ENCODE measurements at regions not wholly inside any gene's neighbourhood (a gene's known extent, or its start where the extent isn't known, plus 50 kb on each side); places are given as distances from the start of the nearest gene placed in this dataset.

GRCh38 chr5:144582066-144582465, 411.4 kb downstream of the KCTD16 start:
- H3K9me3 ChIP-seq = no peaks in the 10 kb centered on the region
- H3K27me3 ChIP-seq = no peaks in the 10 kb centered on the region
- intact Hi-C loops (cut with DNase I) = no loop called here
- no peak overlapping the region for H3K27ac ChIP-seq
- no peak overlapping the region for H3K4me3 ChIP-seq
- ATAC-seq (no peak), DNase-seq (no peak)
- TF ChIP-seq CTCF (IDR thresholded peaks at IDR 0.05) = no peak
- no peaks in the 10 kb centered on the region for H3K36me3 ChIP-seq
- H3K4me1 ChIP-seq = no peaks in the 10 kb centered on the region

- intact Hi-C loops (cut with DNase I) = no loop called here
Measured at GRCh38 chr5:144581044-144581443, 410.4 kb downstream of the KCTD16 start.

GRCh38 chr5:144577676-144578075, 407.0 kb downstream of the KCTD16 start:
- Histone ChIP-seq H3K4me3 (no peak overlapping the region), H3K27me3 (no peaks in the 10 kb centered on the region), H3K27ac (no peak overlapping the region), H3K36me3 (no peaks in the 10 kb centered on the region), H3K4me1 (no peaks in the 10 kb centered on the region), H3K9me3 (no peaks in the 10 kb centered on the region)
- intact Hi-C loops (cut with DNase I) = no loop called here
- TF ChIP-seq CTCF (IDR thresholded peaks at IDR 0.05) = no peak
- ATAC-seq (no peak), DNase-seq (no peak)

More at GRCh38 chr5:144581044-144581443, 410.4 kb downstream of the KCTD16 start:
- Histone ChIP-seq H3K36me3 (no peaks in the 10 kb centered on the region), H3K4me1 (no peaks in the 10 kb centered on the region), H3K27ac (no peak overlapping the region), H3K4me3 (no peak overlapping the region), H3K27me3 (no peaks in the 10 kb centered on the region), H3K9me3 (no peaks in the 10 kb centered on the region)
- TF ChIP-seq CTCF (IDR thresholded peaks at IDR 0.05) = no peak
- ATAC-seq (peak; percentile 21), DNase-seq (no peak)

GRCh38 chr5:144575736-144576135, 405.1 kb downstream of the KCTD16 start:
- no peak for TF ChIP-seq CTCF (IDR thresholded peaks at IDR 0.05)
- Histone ChIP-seq H3K9me3 (peaks cover 0 to 2% of the 10 kb centered on the region in 2 donors), H3K4me3 (no peak overlapping the region), H3K36me3 (no peaks in the 10 kb centered on the region), H3K27me3 (no peaks in the 10 kb centered on the region), H3K27ac (no peak overlapping the region), H3K4me1 (no peaks in the 10 kb centered on the region)
- ATAC-seq (no peak), DNase-seq (no peak)
- intact Hi-C loops (cut with DNase I) = no loop called here

- intact Hi-C loops (cut with DNase I) = no loop called here
- no peak overlapping the region for H3K27ac ChIP-seq
- ATAC-seq (peak; percentile 38), DNase-seq (peak in 2 of 4 donors; percentile 51 to 60)
- peaks cover 0 to 11% of the 10 kb centered on the region in 2 donors for H3K9me3 ChIP-seq
- H3K36me3 ChIP-seq = no peaks in the 10 kb centered on the region
- TF ChIP-seq CTCF (IDR thresholded peaks at IDR 0.05) = no peak
- H3K27me3 ChIP-seq = no peaks in the 10 kb centered on the region
- H3K4me3 ChIP-seq = no peak overlapping the region
- no peaks in the 10 kb centered on the region for H3K4me1 ChIP-seq
Measured at GRCh38 chr5:144567421-144567780, 396.7 kb downstream of the KCTD16 start.

Measured in left lung (tissue), 4 donors.